Trophoblast cell (in vitro differentiated cells and primary cell): ENCODE measurements at regions not wholly inside any gene's neighbourhood (a gene's known extent, or its start where the extent isn't known, plus 50 kb on each side); places are given as distances from the start of the nearest gene placed in this dataset.

Experiments
- DNase-seq, 2 donors: peaks; one replicate each; pipeline ENCODE4 v3.0.0-alpha.2; 2016
- H2AFZ ChIP-seq: 2 replicates; pipeline ENCODE4 v1.6.1; 2013; ENCODE audit warnings: low read length, moderate library complexity, mild to moderate bottlenecking; ENCODE audit not compliant: insufficient read depth, poor library complexity
- H2AK5ac ChIP-seq: 2 replicates; pipeline ENCODE4 v1.6.1; 2013; ENCODE audit warnings: mild to moderate bottlenecking, low read length
- H2BK120ac ChIP-seq: 2 replicates; pipeline ENCODE4 v1.6.1; 2013; ENCODE audit warnings: low read length, mild to moderate bottlenecking, moderate library complexity; ENCODE audit not compliant: insufficient read depth, poor library complexity
- H2BK12ac ChIP-seq: 2 replicates; pipeline ENCODE4 v1.6.1; 2013; ENCODE audit warnings: mild to moderate bottlenecking, low read length, moderate library complexity
- H2BK5ac ChIP-seq: 2 replicates; pipeline ENCODE4 v1.6.1; 2013; ENCODE audit warnings: low read length, low read depth, moderate library complexity, mild to moderate bottlenecking; ENCODE audit not compliant: poor library complexity
- H3K14ac ChIP-seq: 2 replicates; pipeline ENCODE4 v1.6.1; 2013; ENCODE audit warnings: mild to moderate bottlenecking, low read length
- H3K18ac ChIP-seq: 2 replicates; pipeline ENCODE4 v1.6.1; 2013; ENCODE audit warnings: mild to moderate bottlenecking, low read length
- H3K23ac ChIP-seq: 2 replicates; pipeline ENCODE4 v1.6.1; 2013; ENCODE audit warnings: low read length
- H3K27ac ChIP-seq: 2 replicates; pipeline ENCODE4 v1.5.1; 2013; ENCODE audit warnings: low read depth, mild to moderate bottlenecking, inconsistent platforms, low read length, moderate library complexity
- H3K27me3 ChIP-seq: 2 replicates; pipeline ENCODE4 v1.6.1; 2013; ENCODE audit warnings: inconsistent platforms, mild to moderate bottlenecking, low read length, moderate library complexity; ENCODE audit not compliant: insufficient read depth
- H3K36me3 ChIP-seq, 2 experiments: 1 replicate in 1 of 2; 2 replicates in 1 of 2; pipeline ENCODE4 v1.6.1; 2013; ENCODE audit warnings: low read length in 2 of 2, mild to moderate bottlenecking in 2 of 2, moderate library complexity in 1 of 2; ENCODE audit not compliant: insufficient read depth in 2 of 2, control insufficient read depth in 1 of 2
- H3K4ac ChIP-seq: 2 replicates; pipeline ENCODE4 v1.6.1; 2013; ENCODE audit warnings: low read depth, mild to moderate bottlenecking, low read length, moderate library complexity
- H3K4me1 ChIP-seq, 2 experiments: 1 replicate in 1 of 2; 2 replicates in 1 of 2; pipeline ENCODE4 v1.6.1; 2013; ENCODE audit warnings: low read length in 2 of 2, mild to moderate bottlenecking in 2 of 2, moderate library complexity in 1 of 2; ENCODE audit not compliant: insufficient read depth in 2 of 2, control insufficient read depth in 1 of 2
- H3K4me2 ChIP-seq: 2 replicates; pipeline ENCODE4 v1.6.1; 2013; ENCODE audit warnings: inconsistent platforms, mild to moderate bottlenecking, low read length, moderate library complexity
- H3K4me3 ChIP-seq: 2 replicates; pipeline ENCODE4 v1.5.1; 2013; ENCODE audit warnings: mild to moderate bottlenecking, low read depth, low read length, inconsistent platforms
- H3K79me1 ChIP-seq: one replicate; pipeline ENCODE4 v1.6.1; 2013; ENCODE audit warnings: low read length
- H3K79me2 ChIP-seq: 2 replicates; pipeline ENCODE4 v1.6.1; 2013; ENCODE audit warnings: low read length, mild to moderate bottlenecking; ENCODE audit not compliant: control insufficient read depth, insufficient read depth, poor library complexity
- H3K9ac ChIP-seq: 2 replicates; pipeline ENCODE4 v1.6.1; 2013; ENCODE audit warnings: mild to moderate bottlenecking, low read length
- H3K9me3 ChIP-seq: 2 replicates; pipeline ENCODE4 v1.6.1; 2013; ENCODE audit warnings: low read depth, mild to moderate bottlenecking, control low read depth, inconsistent platforms, low read length; ENCODE audit not compliant: insufficient read depth
- H4K12ac ChIP-seq: 2 replicates; pipeline ENCODE4 v1.6.1; 2013; ENCODE audit warnings: low read depth, mild to moderate bottlenecking, low read length, moderate library complexity
- H4K8ac ChIP-seq: 2 replicates; pipeline ENCODE4 v1.6.1; 2013; ENCODE audit warnings: low read depth, mild to moderate bottlenecking, low read length, moderate library complexity
- H4K91ac ChIP-seq: one replicate; pipeline ENCODE4 v1.6.1; 2013; ENCODE audit warnings: low read depth, mild to moderate bottlenecking, low read length, moderate library complexity
- WGBS: extraction: QIAGEN DNeasy Blood & Tissue Kit; methylation state at CpG from one replicate; pipeline ENCODE4 v1.1.7; 2013; ENCODE audit warnings: missing lambda C conversion rate; ENCODE audit not compliant: insufficient read length, insufficient coverage; ENCODE audit errors: extremely low coverage; 5-methylcytosine and 5-hydroxymethylcytosine counted together

DNA sequence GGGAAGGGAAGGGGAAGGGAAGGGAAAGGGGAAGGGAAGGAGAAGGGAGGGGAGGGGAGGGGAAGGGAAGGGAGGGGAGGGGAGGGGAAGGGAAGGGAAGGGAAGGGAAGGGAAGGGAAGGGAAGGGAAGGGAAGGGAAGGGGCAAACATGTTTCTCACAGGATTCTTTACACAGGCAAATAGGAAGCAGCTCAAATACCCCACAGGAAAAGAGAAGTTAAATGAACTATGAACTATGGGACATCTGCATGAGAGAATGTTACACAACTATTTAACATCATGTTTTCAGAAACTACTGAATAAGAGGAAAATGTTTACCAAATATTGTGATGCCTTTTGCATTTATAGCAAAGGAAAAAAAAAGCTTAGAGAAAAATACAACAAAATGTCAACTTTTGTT lies 125.4 kb upstream of the SLC30A5 start:
- DNase-seq: no peak
- no peak overlapping the region for H3K4me3 ChIP-seq
- no peak overlapping the region for H2BK12ac ChIP-seq
- H2BK120ac ChIP-seq: no peak overlapping the region
- no peak overlapping the region for H3K14ac ChIP-seq
- H3K9me3 ChIP-seq: peaks cover 3% of the 10 kb centered on the region
- H2AK5ac ChIP-seq: no peak overlapping the region
- H3K18ac ChIP-seq: no peak overlapping the region
- H3K4me1 ChIP-seq: no peaks in the 10 kb centered on the region
- no peak overlapping the region for H2AFZ ChIP-seq
- H3K4ac ChIP-seq: no peak overlapping the region
- H3K4me2 ChIP-seq: no peak overlapping the region
- no peak overlapping the region for H3K23ac ChIP-seq
- H2BK5ac ChIP-seq: no peak overlapping the region
- no peak overlapping the region for H4K91ac ChIP-seq
- no peak overlapping the region for H4K12ac ChIP-seq
- H4K8ac ChIP-seq: no peak overlapping the region
- H3K79me2 ChIP-seq: no peaks in the 10 kb centered on the region
- H3K27ac ChIP-seq: no peak overlapping the region
- no peaks in the 10 kb centered on the region for H3K79me1 ChIP-seq
- H3K36me3 ChIP-seq: no peaks in the 10 kb centered on the region
- no peak overlapping the region for H3K9ac ChIP-seq
- no peaks in the 10 kb centered on the region for H3K27me3 ChIP-seq

DNA sequence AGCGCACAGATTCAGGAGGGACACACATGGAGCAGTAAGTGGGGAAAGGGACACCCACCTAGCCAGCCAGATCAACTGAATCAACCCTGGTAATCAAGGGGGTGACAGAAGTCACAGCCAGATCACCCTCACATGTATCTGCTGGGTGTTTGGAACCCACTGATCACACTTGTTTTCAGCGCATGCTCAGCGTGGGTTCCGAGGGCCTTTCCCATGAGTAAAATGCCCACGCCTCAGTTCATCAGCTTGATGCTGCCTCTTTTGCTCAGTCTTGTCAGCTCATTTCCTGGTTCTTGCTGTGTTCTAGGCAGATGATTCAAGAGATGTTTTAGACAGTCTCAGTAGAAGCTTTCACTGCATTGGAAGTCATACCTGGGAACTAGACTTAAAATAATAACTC lies 123.2 kb upstream of the SLC30A5 start:
- Histone ChIP-seq H3K23ac (no peak overlapping the region), H2BK120ac (no peak overlapping the region), H3K18ac (no peak overlapping the region), H2AK5ac (no peak overlapping the region), H3K27me3 (no peaks in the 10 kb centered on the region), H3K27ac (no peak overlapping the region), H3K14ac (no peak overlapping the region), H2BK5ac (no peak overlapping the region), H4K91ac (no peak overlapping the region), H3K36me3 (no peaks in the 10 kb centered on the region), H4K8ac (no peak overlapping the region), H3K9ac (no peak overlapping the region), H4K12ac (no peak overlapping the region), H3K79me2 (no peaks in the 10 kb centered on the region), H2BK12ac (no peak overlapping the region), H3K79me1 (no peaks in the 10 kb centered on the region), H2AFZ (no peak overlapping the region), H3K4me3 (no peak overlapping the region), H3K4me2 (no peak overlapping the region), H3K9me3 (peaks cover 3% of the 10 kb centered on the region), H3K4me1 (no peaks in the 10 kb centered on the region), H3K4ac (no peak overlapping the region)
- no peak for DNase-seq
- no CpG with 5 or more reads among the region's 5 CpGs for WGBS

DNA sequence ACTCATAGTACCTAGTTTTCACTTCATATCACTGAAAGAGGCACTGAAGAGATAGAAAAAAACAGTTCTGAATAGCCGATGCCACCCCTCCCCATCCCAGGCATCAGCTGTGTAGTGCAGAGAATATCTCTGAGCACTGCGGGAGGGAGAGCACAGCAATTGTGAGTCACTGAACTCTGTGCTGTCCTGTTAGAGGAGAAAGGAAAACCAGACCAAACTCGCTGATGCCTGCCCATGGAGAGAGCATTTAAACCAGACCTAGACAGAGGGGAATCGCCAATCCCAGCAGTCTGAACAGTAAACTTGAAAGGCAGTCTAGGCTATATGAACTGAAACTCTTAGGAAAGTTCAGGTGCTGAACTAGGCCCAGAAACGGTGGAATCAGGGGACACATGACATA lies 120.1 kb upstream of the SLC30A5 start:
- Histone ChIP-seq H3K27me3 (no peaks in the 10 kb centered on the region), H4K91ac (no peak overlapping the region), H2AFZ (no peak overlapping the region), H3K18ac (no peak overlapping the region), H3K79me2 (no peaks in the 10 kb centered on the region), H3K9ac (no peak overlapping the region), H3K4ac (no peak overlapping the region), H2AK5ac (no peak overlapping the region), H3K23ac (no peak overlapping the region), H3K4me1 (no peaks in the 10 kb centered on the region), H3K14ac (no peak overlapping the region), H3K4me2 (no peak overlapping the region), H2BK120ac (no peak overlapping the region), H3K36me3 (no peaks in the 10 kb centered on the region), H4K8ac (no peak overlapping the region), H3K27ac (no peak overlapping the region), H3K4me3 (no peak overlapping the region), H2BK5ac (no peak overlapping the region), H3K9me3 (no peaks in the 10 kb centered on the region), H2BK12ac (no peak overlapping the region), H3K79me1 (no peaks in the 10 kb centered on the region), H4K12ac (no peak overlapping the region)
- DNase-seq: no peak
- no CpG with 5 or more reads among the region's 5 CpGs for WGBS

- WGBS: no CpG with 5 or more reads among the region's 2 CpGs
- Histone ChIP-seq H3K4ac (no peak overlapping the region), H3K23ac (no peak overlapping the region), H3K9me3 (no peaks in the 10 kb centered on the region), H2AK5ac (no peak overlapping the region), H3K9ac (no peak overlapping the region), H3K79me2 (no peaks in the 10 kb centered on the region), H2BK120ac (no peak overlapping the region), H3K4me3 (no peak overlapping the region), H3K4me1 (no peaks in the 10 kb centered on the region), H3K27ac (no peak overlapping the region), H4K91ac (no peak overlapping the region), H4K8ac (no peak overlapping the region), H3K36me3 (no peaks in the 10 kb centered on the region), H2BK12ac (no peak overlapping the region), H3K4me2 (no peak overlapping the region), H3K27me3 (no peaks in the 10 kb centered on the region), H3K14ac (no peak overlapping the region), H3K79me1 (no peaks in the 10 kb centered on the region), H4K12ac (no peak overlapping the region), H2AFZ (no peak overlapping the region), H3K18ac (no peak overlapping the region), H2BK5ac (no peak overlapping the region)
- no peak for DNase-seq
Measured at GRCh38 chr5:68983043-68983442, 110.8 kb upstream of the SLC30A5 start.

- no peak for DNase-seq
- Histone ChIP-seq H3K4me2 (no peak overlapping the region), H3K4me1 (no peaks in the 10 kb centered on the region), H3K23ac (no peak overlapping the region), H3K18ac (no peak overlapping the region), H3K9ac (no peak overlapping the region), H3K4me3 (no peak overlapping the region), H2BK12ac (no peak overlapping the region), H4K12ac (no peak overlapping the region), H2BK5ac (no peak overlapping the region), H2AFZ (no peak overlapping the region), H3K36me3 (no peaks in the 10 kb centered on the region), H3K79me2 (no peaks in the 10 kb centered on the region), H3K79me1 (no peaks in the 10 kb centered on the region), H4K91ac (no peak overlapping the region), H3K9me3 (no peaks in the 10 kb centered on the region), H3K14ac (no peak overlapping the region), H3K27ac (no peak overlapping the region), H2BK120ac (no peak overlapping the region), H4K8ac (no peak overlapping the region), H3K27me3 (no peaks in the 10 kb centered on the region), H3K4ac (no peak overlapping the region), H2AK5ac (no peak overlapping the region)
- WGBS: no CpG with 5 or more reads among the region's 3 CpGs
Measured at GRCh38 chr5:68983959-68984358, 109.9 kb upstream of the SLC30A5 start.
